ENCODE measurements at regions not wholly inside any gene's neighbourhood (a gene's known extent, or its start where the extent isn't known, plus 50 kb on each side); places are given as distances from the start of the nearest gene placed in this dataset.
A peak's percentile ranks its signal among the peaks of the same experiment; 100 is the strongest.

GRCh38 chr3:124617177-124617576, 113.1 kb upstream of the UMPS start:
- Histone ChIP-seq H3K27me3 (replicated peaks; ENCODE audit: control insufficient read depth, insufficient read depth, low read length) (no peaks in the 10 kb centered on the region), H3K9me3 (no peaks in the 10 kb centered on the region), H3K4me1 (peaks cover 83% of the 10 kb centered on the region), H3K36me3 (ENCODE audit: control insufficient read depth, insufficient read depth, low read length) (no peaks in the 10 kb centered on the region), H3K4me3 (ENCODE audit: low read depth, low read length) (no peak overlapping the region)
- Mint-ChIP-seq H3K4me3 (ENCODE audit: unreplicated experiment) (peak overlapping the region; percentile 18), H3K27ac (ENCODE audit: unreplicated experiment) (peak overlapping the region; percentile 69), H3K27me3 (ENCODE audit: insufficient read depth, unreplicated experiment) (no peaks in the 10 kb centered on the region), H3K9me3 (ENCODE audit: unreplicated experiment) (no peaks in the 10 kb centered on the region), H3K36me3 (ENCODE audit: insufficient read depth, unreplicated experiment) (peaks cover 17% of the 10 kb centered on the region), H3K4me1 (ENCODE audit: low read depth, unreplicated experiment) (peaks cover 65% of the 10 kb centered on the region)
- no peak for DNase-seq
- CTCF ChIA-PET = interaction anchor here (1.2 kb wide), 1 partner anchor 72 kb away, joined by 5 read pairs; no protein-coding TSS in a partner anchor
- no peak for TF ChIP-seq CTCF (IDR thresholded peaks at IDR 0.05; ENCODE audit: insufficient read depth in 1 of 2, low read depth in 1 of 2, low read length in 1 of 2, severe bottlenecking in 1 of 2, unreplicated experiment in 1 of 2)
- intact Hi-C loops (cut with micrococcal nuclease; ENCODE audit: unreplicated experiment) = no loop called here
- no TSS peak for BruUV-seq (replicated peaks)
- POLR2A ChIA-PET = no interaction called here

DNA sequence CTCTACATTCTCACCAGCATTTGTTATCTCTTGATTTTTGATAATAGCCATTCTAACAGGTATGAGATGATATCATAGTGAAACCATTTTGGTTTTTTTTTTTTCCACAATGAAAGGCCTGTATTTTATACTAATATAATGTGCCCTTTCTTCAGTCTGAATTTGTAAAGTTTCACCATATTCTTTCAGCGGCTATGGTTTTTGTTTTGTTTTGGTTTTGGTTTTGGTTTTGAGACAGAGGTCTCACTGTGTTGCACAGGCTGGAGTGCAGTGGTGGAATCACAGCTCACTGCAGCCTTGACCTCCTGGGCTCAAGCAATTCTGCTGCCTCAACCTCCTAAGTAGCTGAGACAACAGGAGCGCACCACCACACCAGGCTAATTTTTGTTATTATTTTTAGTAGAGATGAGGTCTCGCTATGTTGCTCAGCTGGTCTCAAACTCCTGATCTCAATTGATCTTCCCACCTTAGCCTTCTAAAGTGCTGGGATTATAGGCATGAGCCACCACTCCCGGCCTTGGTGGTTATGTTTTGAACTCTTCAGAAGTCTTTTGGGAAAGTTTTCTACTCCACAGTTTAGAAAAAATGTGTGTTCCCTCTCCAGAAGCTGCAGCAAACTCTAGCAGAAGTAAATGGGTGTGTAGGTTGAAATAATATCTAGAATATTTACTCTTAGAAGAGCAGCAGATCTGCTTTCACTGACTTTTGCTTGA, 110.2 kb upstream of the UMPS start:
- Histone ChIP-seq H3K27me3 (replicated peaks; ENCODE audit: control insufficient read depth, insufficient read depth, low read length) (no peaks in the 10 kb centered on the region), H3K4me3 (ENCODE audit: low read depth, low read length) (no peak overlapping the region), H3K36me3 (ENCODE audit: control insufficient read depth, insufficient read depth, low read length) (no peaks in the 10 kb centered on the region), H3K9me3 (no peaks in the 10 kb centered on the region), H3K4me1 (peaks cover 79% of the 10 kb centered on the region)
- no peaks in the 10 kb centered on the region for H3K27me3 Mint-ChIP-seq (ENCODE audit: insufficient read depth, unreplicated experiment)
- TF ChIP-seq CTCF (IDR thresholded peaks at IDR 0.05; ENCODE audit: insufficient read depth in 1 of 2, low read depth in 1 of 2, low read length in 1 of 2, severe bottlenecking in 1 of 2, unreplicated experiment in 1 of 2) = no peak
- ChIA-PET CTCF (interaction anchor here (0.9 to 1.7 kb wide), 3 partner anchors 20 to 68 kb away, joined by 4 to 6 read pairs (median 4); no protein-coding TSS in a partner anchor), POLR2A (interaction anchor here (0.5 to 1.0 kb wide), 2 partner anchors 16 to 68 kb away, joined by 3 to 4 read pairs; no protein-coding TSS in a partner anchor)
- no peak for DNase-seq
- BruUV-seq (replicated peaks) = no TSS peak
- H3K9me3 Mint-ChIP-seq (ENCODE audit: unreplicated experiment) = peaks cover 10% of the 10 kb centered on the region
- H3K4me3 Mint-ChIP-seq (ENCODE audit: unreplicated experiment) = peak overlapping the region; percentile 66
- intact Hi-C loops (cut with micrococcal nuclease; ENCODE audit: unreplicated experiment) = loop anchor here (1.0 to 2.0 kb wide), 4 partner anchors 17 to 68 kb away; no protein-coding TSS in a partner anchor
- peak overlapping the region; percentile 92 for H3K27ac Mint-ChIP-seq (ENCODE audit: unreplicated experiment)
- H3K4me1 Mint-ChIP-seq (ENCODE audit: low read depth, unreplicated experiment) = peaks cover 57% of the 10 kb centered on the region
- peaks cover 21% of the 10 kb centered on the region for H3K36me3 Mint-ChIP-seq (ENCODE audit: insufficient read depth, unreplicated experiment)

DNA sequence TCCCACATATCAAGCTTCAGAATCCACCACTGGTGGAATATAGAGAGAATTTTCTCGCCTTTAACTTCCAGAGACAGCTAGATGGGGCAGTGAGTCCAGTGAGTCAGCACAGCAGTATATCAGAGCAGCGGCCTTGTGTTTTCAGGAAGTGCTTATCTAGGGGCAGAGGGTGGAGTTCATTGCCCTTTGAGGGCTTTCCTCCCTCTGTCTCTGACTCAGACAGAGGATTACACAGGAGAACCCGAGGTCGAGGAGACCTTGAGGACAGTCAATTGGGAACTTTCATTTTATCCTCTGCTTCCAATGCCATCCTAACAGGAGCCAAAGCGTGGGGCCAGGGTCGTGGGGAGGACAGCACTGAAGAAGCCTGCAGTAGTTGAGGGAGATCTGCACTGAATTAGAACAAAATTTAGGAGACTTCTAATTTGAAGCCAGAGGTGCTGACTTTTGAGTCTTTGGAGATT, 109.6 kb upstream of the UMPS start:
- H3K9me3 ChIP-seq = no peaks in the 10 kb centered on the region
- peaks cover 21% of the 10 kb centered on the region for H3K36me3 Mint-ChIP-seq (ENCODE audit: insufficient read depth, unreplicated experiment)
- CTCF ChIA-PET = interaction anchor here (0.9 to 1.7 kb wide), 3 partner anchors 19 to 68 kb away, joined by 4 to 6 read pairs (median 4); no protein-coding TSS in a partner anchor
- POLR2A ChIA-PET = interaction anchor here (0.5 to 1.0 kb wide), 2 partner anchors 16 to 67 kb away, joined by 3 to 4 read pairs; no protein-coding TSS in a partner anchor
- peaks cover 52% of the 10 kb centered on the region for H3K4me1 Mint-ChIP-seq (ENCODE audit: low read depth, unreplicated experiment)
- H3K27me3 Mint-ChIP-seq (ENCODE audit: insufficient read depth, unreplicated experiment) = no peaks in the 10 kb centered on the region
- TF ChIP-seq CTCF (IDR thresholded peaks at IDR 0.05; ENCODE audit: insufficient read depth in 1 of 2, low read depth in 1 of 2, low read length in 1 of 2, severe bottlenecking in 1 of 2, unreplicated experiment in 1 of 2) = no peak
- peak; percentile 73 to 86 for DNase-seq
- H3K27ac Mint-ChIP-seq (ENCODE audit: unreplicated experiment) = peak overlapping the region; percentile 92
- no peaks in the 10 kb centered on the region for H3K36me3 ChIP-seq (ENCODE audit: control insufficient read depth, insufficient read depth, low read length)
- peak overlapping the region; percentile 66 for H3K4me3 Mint-ChIP-seq (ENCODE audit: unreplicated experiment)
- H3K9me3 Mint-ChIP-seq (ENCODE audit: unreplicated experiment) = peaks cover 10% of the 10 kb centered on the region
- intact Hi-C loops (cut with micrococcal nuclease; ENCODE audit: unreplicated experiment) = loop anchor here (1.0 to 2.0 kb wide), 4 partner anchors 16 to 68 kb away; no protein-coding TSS in a partner anchor
- peak overlapping the region; percentile 16 for H3K4me3 ChIP-seq (ENCODE audit: low read depth, low read length)
- peaks cover 77% of the 10 kb centered on the region for H3K4me1 ChIP-seq
- H3K27me3 ChIP-seq (replicated peaks; ENCODE audit: control insufficient read depth, insufficient read depth, low read length) = no peaks in the 10 kb centered on the region
- no TSS peak for BruUV-seq (replicated peaks)
